ENCODE measurements at regions not wholly inside any gene's neighbourhood (a gene's known extent, or its start where the extent isn't known, plus 50 kb on each side); places are given as distances from the start of the nearest gene placed in this dataset.

GRCh38 chr5:24102010-24102409 is 542.8 kb downstream of the CDH10 start:
- TF ChIP-seq, protein P1, sequence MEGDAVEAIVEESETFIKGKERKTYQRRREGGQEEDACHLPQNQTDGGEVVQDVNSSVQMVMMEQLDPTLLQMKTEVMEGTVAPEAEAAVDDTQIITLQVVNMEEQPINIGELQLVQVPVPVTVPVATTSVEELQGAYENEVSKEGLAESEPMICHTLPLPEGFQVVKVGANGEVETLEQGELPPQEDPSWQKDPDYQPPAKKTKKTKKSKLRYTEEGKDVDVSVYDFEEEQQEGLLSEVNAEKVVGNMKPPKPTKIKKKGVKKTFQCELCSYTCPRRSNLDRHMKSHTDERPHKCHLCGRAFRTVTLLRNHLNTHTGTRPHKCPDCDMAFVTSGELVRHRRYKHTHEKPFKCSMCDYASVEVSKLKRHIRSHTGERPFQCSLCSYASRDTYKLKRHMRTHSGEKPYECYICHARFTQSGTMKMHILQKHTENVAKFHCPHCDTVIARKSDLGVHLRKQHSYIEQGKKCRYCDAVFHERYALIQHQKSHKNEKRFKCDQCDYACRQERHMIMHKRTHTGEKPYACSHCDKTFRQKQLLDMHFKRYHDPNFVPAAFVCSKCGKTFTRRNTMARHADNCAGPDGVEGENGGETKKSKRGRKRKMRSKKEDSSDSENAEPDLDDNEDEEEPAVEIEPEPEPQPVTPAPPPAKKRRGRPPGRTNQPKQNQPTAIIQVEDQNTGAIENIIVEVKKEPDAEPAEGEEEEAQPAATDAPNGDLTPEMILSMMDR (IDR thresholded peaks at IDR 0.05), result no peak
- TF ChIP-seq POLR2A (IDR thresholded peaks at IDR 0.05), result no peak
- intact Hi-C loops (cut with DNase I; ENCODE audit: low total_unique reads), result no loop called here
- 85 to 89% methylated on average over 2 of the region's 2 CpGs for WGBS, 2 donors
- DNase-seq (ENCODE audit: low spot score in 2 of 2), result no peak
- H3K4me3 ChIP-seq (ENCODE audit: low read depth, poor library complexity, severe bottlenecking), result no peak overlapping the region

GRCh38 chr5:24103451-24104023 is 541.2 kb downstream of the CDH10 start:
- no peak for DNase-seq (ENCODE audit: low spot score in 2 of 2)
- WGBS, 2 donors, result 43 to 53% methylated on average over 3 of the region's 3 CpGs
- H3K4me3 ChIP-seq (ENCODE audit: low read depth, poor library complexity, severe bottlenecking), result no peak overlapping the region
- no peak for TF ChIP-seq POLR2A (IDR thresholded peaks at IDR 0.05)
- intact Hi-C loops (cut with DNase I; ENCODE audit: low total_unique reads), result no loop called here

GRCh38 chr5:24110004-24110615 is 534.7 kb downstream of the CDH10 start:
- TF ChIP-seq, protein P1 (IDR thresholded peaks at IDR 0.05), result no peak
- TF ChIP-seq POLR2A (IDR thresholded peaks at IDR 0.05), result no peak
- no peak overlapping the region for H3K4me3 ChIP-seq (ENCODE audit: low read depth, poor library complexity, severe bottlenecking)
- 32% methylated on average over 3 of the region's 3 CpGs for WGBS, 2 donors
- DNase-seq (ENCODE audit: low spot score in 2 of 2), result no peak
- intact Hi-C loops (cut with DNase I; ENCODE audit: low total_unique reads), result no loop called here

GRCh38 chr5:24112420-24112819 is 532.4 kb downstream of the CDH10 start:
- WGBS, 2 donors, result 78 to 79% methylated on average over 2 of the region's 2 CpGs
- TF ChIP-seq, protein P1 (IDR thresholded peaks at IDR 0.05), result no peak
- no peak for TF ChIP-seq POLR2A (IDR thresholded peaks at IDR 0.05)
- DNase-seq (ENCODE audit: low spot score in 2 of 2), result no peak
- intact Hi-C loops (cut with DNase I; ENCODE audit: low total_unique reads), result no loop called here
- no peak overlapping the region for H3K4me3 ChIP-seq (ENCODE audit: low read depth, poor library complexity, severe bottlenecking)

- no peak overlapping the region for H3K4me3 ChIP-seq (ENCODE audit: low read depth, poor library complexity, severe bottlenecking)
- TF ChIP-seq, protein P1 (IDR thresholded peaks at IDR 0.05), result no peak
- no peak for TF ChIP-seq POLR2A (IDR thresholded peaks at IDR 0.05)
- intact Hi-C loops (cut with DNase I; ENCODE audit: low total_unique reads), result no loop called here
- DNase-seq (ENCODE audit: low spot score in 2 of 2), result no peak
- 77 to 80% methylated on average over 2 of the region's 2 CpGs for WGBS, 2 donors
Measured at GRCh38 chr5:24118351-24118750, 526.4 kb downstream of the CDH10 start.

DNA sequence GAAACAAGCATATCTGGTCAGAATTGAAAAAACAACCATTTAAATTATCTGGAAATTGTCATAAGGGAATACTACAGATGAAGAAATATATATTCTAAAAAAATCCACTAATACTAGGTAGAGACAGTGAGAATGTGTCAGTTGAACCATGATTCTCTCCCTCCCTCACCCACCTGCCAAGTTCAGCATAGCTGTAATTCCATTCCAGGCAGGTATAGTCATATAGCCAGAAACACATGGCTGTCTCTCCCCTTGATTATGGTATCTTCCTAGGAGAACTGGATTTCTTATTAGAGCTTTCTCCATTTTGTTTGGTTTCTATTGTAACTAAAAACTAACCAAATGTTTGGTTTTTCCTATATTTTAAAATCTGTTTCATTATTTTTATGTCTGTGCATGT is 509.2 kb downstream of the CDH10 start:
- no peak for DNase-seq (ENCODE audit: low spot score in 2 of 2)
- no peak overlapping the region for H3K4me3 ChIP-seq (ENCODE audit: low read depth, poor library complexity, severe bottlenecking)
- intact Hi-C loops (cut with DNase I; ENCODE audit: low total_unique reads), result no loop called here
- no peak for TF ChIP-seq POLR2A (IDR thresholded peaks at IDR 0.05)
- TF ChIP-seq, protein P1 (IDR thresholded peaks at IDR 0.05), result no peak

All from lower leg skin (tissue), 4 donors.